ENCODE measurements at regions not wholly inside any gene's neighbourhood (a gene's known extent, or its start where the extent isn't known, plus 50 kb on each side); places are given as distances from the start of the nearest gene placed in this dataset.
A peak's percentile ranks its signal among the peaks of the same experiment; 100 is the strongest.

GRCh38 chr4:54973784-54974183 lies 151.6 kb downstream of the KDR start:
- H4K20me1 ChIP-seq (ENCODE audit: insufficient read depth, low read length), result no peaks in the 10 kb centered on the region
- H3K4me1 ChIP-seq (ENCODE audit: low read length), result no peaks in the 10 kb centered on the region
- DNase-seq, result no peak
- H3K9me2 ChIP-seq (replicated peaks; ENCODE audit: insufficient read depth, low read length), result no peaks in the 10 kb centered on the region
- H3K36me3 ChIP-seq (replicated peaks; ENCODE audit: insufficient read depth, low read length), result no peaks in the 10 kb centered on the region
- H3K79me2 ChIP-seq (ENCODE audit: low read length), result no peaks in the 10 kb centered on the region
- H3K27me3 ChIP-seq (replicated peaks; ENCODE audit: insufficient read depth, low read length), result no peaks in the 10 kb centered on the region
- H3K4me2 ChIP-seq (ENCODE audit: low read depth, low read length), result no peak overlapping the region
- H3F3A ChIP-seq (ENCODE audit: insufficient read depth, low read length), result no peaks in the 10 kb centered on the region
- TF ChIP-seq EZH2 (optimal IDR thresholded peaks at IDR 0.05; ENCODE audit: low read depth, low read length) (no peak), EZH2phosphoT487 (IDR thresholded peaks at IDR 0.05; ENCODE audit: low read length) (no peak)
- no peaks in the 10 kb centered on the region for H3K9me3 ChIP-seq (replicated peaks; ENCODE audit: insufficient read depth, low read length)
- no peak overlapping the region for H3K4me3 ChIP-seq (ENCODE audit: low read length)
- H3K9ac ChIP-seq (ENCODE audit: low read length), result no peak overlapping the region
- H3K27ac ChIP-seq (ENCODE audit: low read length), result no peak overlapping the region
- no peak overlapping the region for H2AFZ ChIP-seq (ENCODE audit: low read length)

DNA sequence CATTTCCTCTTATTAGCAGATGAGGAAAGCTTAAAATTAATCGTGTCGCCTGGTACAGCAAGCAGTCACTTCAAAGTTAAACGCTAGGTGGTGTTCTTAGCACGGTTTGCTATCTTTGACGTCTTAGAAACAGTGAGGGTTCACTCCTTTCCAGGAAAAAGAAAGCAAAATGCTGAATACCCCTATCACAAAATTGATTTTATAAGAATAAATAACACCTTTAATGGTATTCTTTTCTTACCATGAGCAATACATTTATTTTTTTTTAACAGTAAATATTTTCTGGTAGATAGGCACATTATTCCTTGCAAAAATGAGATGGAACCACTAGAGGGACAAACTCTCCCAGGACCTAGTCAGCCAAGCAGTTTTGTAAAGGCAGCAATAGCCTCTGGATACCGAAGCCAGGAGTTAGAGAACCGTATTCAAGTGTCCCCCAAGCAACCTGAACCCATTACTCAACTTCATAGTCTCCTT lies 153.9 kb downstream of the KDR start:
- peak; percentile 65 for DNase-seq
- Histone ChIP-seq H3K4me2 (ENCODE audit: low read depth, low read length) (0 out of 2 replicates have a peak overlapping the region, but pooled peaks have one; percentile 9), H3K4me3 (ENCODE audit: low read length) (no peak overlapping the region), H3K79me2 (ENCODE audit: low read length) (no peaks in the 10 kb centered on the region), H3K27ac (ENCODE audit: low read length) (no peak overlapping the region), H3K9me3 (replicated peaks; ENCODE audit: insufficient read depth, low read length) (no peaks in the 10 kb centered on the region), H3K9ac (ENCODE audit: low read length) (no peak overlapping the region), H3K36me3 (replicated peaks; ENCODE audit: insufficient read depth, low read length) (no peaks in the 10 kb centered on the region), H3K9me2 (replicated peaks; ENCODE audit: insufficient read depth, low read length) (no peaks in the 10 kb centered on the region), H2AFZ (ENCODE audit: low read length) (no peak overlapping the region), H3F3A (ENCODE audit: insufficient read depth, low read length) (no peaks in the 10 kb centered on the region), H3K4me1 (ENCODE audit: low read length) (no peaks in the 10 kb centered on the region), H3K27me3 (replicated peaks; ENCODE audit: insufficient read depth, low read length) (no peaks in the 10 kb centered on the region), H4K20me1 (ENCODE audit: insufficient read depth, low read length) (no peaks in the 10 kb centered on the region)
- TF ChIP-seq EZH2 (optimal IDR thresholded peaks at IDR 0.05; ENCODE audit: low read depth, low read length), result no peak
- peak; percentile 71 for TF ChIP-seq CTCF (IDR thresholded peaks at IDR 0.05; ENCODE audit: low read length)
- no peak for TF ChIP-seq EZH2phosphoT487 (IDR thresholded peaks at IDR 0.05; ENCODE audit: low read length)

- H3K9me2 ChIP-seq (replicated peaks; ENCODE audit: insufficient read depth, low read length), result no peaks in the 10 kb centered on the region
- H3K4me3 ChIP-seq (ENCODE audit: low read length), result no peak overlapping the region
- no peaks in the 10 kb centered on the region for H3K9me3 ChIP-seq (replicated peaks; ENCODE audit: insufficient read depth, low read length)
- no peak overlapping the region for H2AFZ ChIP-seq (ENCODE audit: low read length)
- no peak overlapping the region for H3K4me2 ChIP-seq (ENCODE audit: low read depth, low read length)
- no peak for TF ChIP-seq EZH2phosphoT487 (IDR thresholded peaks at IDR 0.05; ENCODE audit: low read length)
- TF ChIP-seq EZH2 (optimal IDR thresholded peaks at IDR 0.05; ENCODE audit: low read depth, low read length), result no peak
- TF ChIP-seq CTCF (IDR thresholded peaks at IDR 0.05; ENCODE audit: low read length), result no peak
- no peaks in the 10 kb centered on the region for H3K27me3 ChIP-seq (replicated peaks; ENCODE audit: insufficient read depth, low read length)
- no peak overlapping the region for H3K27ac ChIP-seq (ENCODE audit: low read length)
- H3K79me2 ChIP-seq (ENCODE audit: low read length), result no peaks in the 10 kb centered on the region
- no peak overlapping the region for H3K9ac ChIP-seq (ENCODE audit: low read length)
- no peaks in the 10 kb centered on the region for H3K4me1 ChIP-seq (ENCODE audit: low read length)
- no peaks in the 10 kb centered on the region for H3K36me3 ChIP-seq (replicated peaks; ENCODE audit: insufficient read depth, low read length)
- DNase-seq, result no peak
- H4K20me1 ChIP-seq (ENCODE audit: insufficient read depth, low read length), result no peaks in the 10 kb centered on the region
- H3F3A ChIP-seq (ENCODE audit: insufficient read depth, low read length), result no peaks in the 10 kb centered on the region
These were observed 158.1 kb downstream of the KDR start for GRCh38 chr4:54967289-54967688.

DNA sequence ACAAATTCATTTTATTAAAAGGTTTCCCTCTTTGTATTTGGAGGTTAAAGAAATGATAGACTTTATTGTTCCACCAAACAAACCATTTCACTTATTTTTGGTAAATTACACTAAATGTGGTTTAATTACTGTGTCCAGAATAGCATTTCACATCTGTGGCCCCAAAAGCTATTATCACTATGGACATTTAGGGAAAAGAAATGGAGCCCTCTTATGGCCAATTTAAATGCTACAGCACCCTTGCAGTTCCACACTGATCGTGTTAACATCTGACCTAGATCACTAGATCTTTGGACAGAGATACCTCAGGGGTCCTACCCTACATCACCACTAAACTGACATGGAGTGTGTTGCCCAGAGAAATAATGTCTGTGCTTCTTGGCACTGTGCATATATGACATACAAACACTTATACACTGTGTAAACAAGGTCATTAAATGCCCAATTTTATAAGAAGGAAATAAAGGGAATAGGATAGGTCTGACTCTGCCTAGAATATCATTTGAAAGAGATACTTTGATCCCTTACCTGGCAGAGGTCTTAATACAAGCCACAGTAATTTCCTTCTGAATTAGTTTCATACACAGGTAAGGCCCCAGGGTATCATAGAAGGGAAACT lies 163.9 kb downstream of the KDR start:
- Histone ChIP-seq H3K9ac (ENCODE audit: low read length) (no peak overlapping the region), H3F3A (ENCODE audit: insufficient read depth, low read length) (no peaks in the 10 kb centered on the region), H2AFZ (ENCODE audit: low read length) (no peak overlapping the region), H3K36me3 (replicated peaks; ENCODE audit: insufficient read depth, low read length) (no peaks in the 10 kb centered on the region), H3K4me2 (ENCODE audit: low read depth, low read length) (no peak overlapping the region), H3K4me1 (ENCODE audit: low read length) (no peaks in the 10 kb centered on the region), H3K4me3 (ENCODE audit: low read length) (no peak overlapping the region), H3K79me2 (ENCODE audit: low read length) (no peaks in the 10 kb centered on the region), H3K9me3 (replicated peaks; ENCODE audit: insufficient read depth, low read length) (no peaks in the 10 kb centered on the region), H3K27me3 (replicated peaks; ENCODE audit: insufficient read depth, low read length) (no peaks in the 10 kb centered on the region), H3K9me2 (replicated peaks; ENCODE audit: insufficient read depth, low read length) (no peaks in the 10 kb centered on the region), H4K20me1 (ENCODE audit: insufficient read depth, low read length) (no peaks in the 10 kb centered on the region), H3K27ac (ENCODE audit: low read length) (no peak overlapping the region)
- TF ChIP-seq CTCF (IDR thresholded peaks at IDR 0.05; ENCODE audit: low read length), result peak; percentile 47
- no peak for TF ChIP-seq EZH2 (optimal IDR thresholded peaks at IDR 0.05; ENCODE audit: low read depth, low read length)
- DNase-seq, result peak; percentile 29

Data from MM.1S (cell line).